Esophagus muscularis mucosa (tissue), 4 donors: ENCODE measurements at regions not wholly inside any gene's neighbourhood (a gene's known extent, or its start where the extent isn't known, plus 50 kb on each side); places are given as distances from the start of the nearest gene placed in this dataset.

ENCODE experiments used
- DNase-seq: peaks from one replicate; pipeline ENCODE4 v3.0.0-alpha.2; 2017; ENCODE audit errors: extremely low spot score
- H3K27ac ChIP-seq, 4 donors: fragments of 200-600 bp; sonication (generic); replicated peaks in 1 of 4; 1 replicate in 3 of 4; 2 replicates in 1 of 4; pipeline ENCODE4 v1.5.1; 2016 to 2019; ENCODE audit warnings: mild to moderate bottlenecking in 1 of 4
- H3K27me3 ChIP-seq, 4 donors: fragments of 200-600 bp; sonication (generic); one replicate each; pipeline versions ENCODE4 v1.5.1 to v1.6.0; 2016 to 2019
- H3K36me3 ChIP-seq, 4 donors: fragments of 200-600 bp; sonication (generic); one replicate each; pipeline ENCODE4 v1.5.1; 2016 to 2019
- H3K4me1 ChIP-seq, 4 donors: fragments of 200-600 bp; sonication (generic); one replicate each; pipeline ENCODE4 v1.5.1; 2016 to 2019
- H3K4me3 ChIP-seq, 4 donors: fragments of 200-600 bp; sonication (generic); 1 replicate in 2 of 4; 2 replicates in 2 of 4; pipeline ENCODE4 v1.5.1; 2016 to 2019; ENCODE audit warnings: mild to moderate bottlenecking in 4 of 4, moderate library complexity in 1 of 4
- H3K9me3 ChIP-seq, 4 donors: fragments of 200-600 bp; sonication (generic); 1 replicate in 3 of 4; 2 replicates in 1 of 4; pipeline ENCODE4 v1.5.1; 2016 to 2019
- CTCF ChIP-seq, 3 experiments: fragments of 200-600 bp in 2 of 3; fragments of 450-650 bp in 1 of 3; sonication (generic) in 2 of 3; IDR thresholded peaks; one replicate each; pipeline ENCODE4 v1.5.1; 2017 to 2019; ENCODE audit warnings: antibody characterized with exemption in 3 of 3, mild to moderate bottlenecking in 2 of 3, moderate library complexity in 1 of 3
- EP300 ChIP-seq: sonication (generic); formaldehyde crosslinking; IDR thresholded peaks from one replicate; pipeline ENCODE4 v1.6.1; 2017; ENCODE audit warnings: antibody characterized with exemption
- POLR2A ChIP-seq: fragments of 450-650 bp; IDR thresholded peaks from one replicate; pipeline ENCODE4 v1.6.1; 2017; ENCODE audit warnings: antibody characterized with exemption, moderate library complexity, mild to moderate bottlenecking, low read depth
- POLR2AphosphoS5 ChIP-seq, 2 donors: sonication (generic); formaldehyde crosslinking; IDR thresholded peaks; one replicate each; pipeline ENCODE4 v1.6.1; 2017; ENCODE audit warnings: antibody characterized with exemption in 2 of 2
- WGBS: methylation state at CpG from one replicate; pipeline ENCODE4 v1.1.5; 2018; 5-methylcytosine and 5-hydroxymethylcytosine counted together
- intact Hi-C: fragments of 100-400 bp; cut with DNase I; formaldehyde crosslinking; loops from one replicate; pipeline ENCODE4 v1.15.1; 2023

DNA sequence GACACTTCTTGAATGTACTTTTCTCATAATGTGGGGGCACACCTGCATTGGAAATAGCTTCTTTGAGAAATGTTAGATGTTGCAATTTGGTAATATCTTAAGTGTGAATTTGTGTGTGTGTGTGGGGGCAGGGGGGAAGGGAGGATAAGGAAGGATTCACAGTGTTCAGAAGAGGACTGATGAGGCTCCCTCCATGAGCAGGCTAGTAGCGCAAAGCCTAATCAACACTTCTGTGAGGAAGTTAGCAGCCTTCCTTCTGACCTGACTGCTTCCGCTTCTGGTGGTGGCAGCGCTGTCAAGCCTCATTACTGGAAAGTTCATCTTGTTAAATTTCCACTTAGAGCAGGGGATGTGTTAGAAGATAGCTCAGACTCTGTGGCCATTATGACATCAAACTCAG lies 295.4 kb upstream of the SPRED2 start:
- H3K36me3 ChIP-seq: no peaks in the 10 kb centered on the region
- WGBS: 87% methylated on average over 3 of the region's 3 CpGs

GRCh38 chr2:65727381-65727780 lies 295.0 kb upstream of the SPRED2 start:
- Histone ChIP-seq H3K27me3 (no peaks in the 10 kb centered on the region), H3K9me3 (no peaks in the 10 kb centered on the region), H3K27ac (no peak overlapping the region), H3K4me3 (no peak overlapping the region), H3K4me1 (peaks cover 0 to 6% (median under 1%) of the 10 kb centered on the region in 4 donors), H3K36me3 (no peaks in the 10 kb centered on the region)
- intact Hi-C loops: no loop called here
- DNase-seq: no peak
- TF ChIP-seq CTCF (IDR thresholded peaks at IDR 0.05): no peak
- no peak for TF ChIP-seq EP300
- no peak for TF ChIP-seq POLR2A
- TF ChIP-seq POLR2AphosphoS5 (IDR thresholded peaks at IDR 0.05): no peak
- WGBS: 74% methylated on average over 1 of the region's 1 CpG

More for the DNA sequence above, 295.4 kb upstream of the SPRED2 start:
- TF ChIP-seq CTCF (IDR thresholded peaks at IDR 0.05) (no peak), POLR2AphosphoS5 (IDR thresholded peaks at IDR 0.05) (no peak), EP300 (no peak), POLR2A (no peak)
- Histone ChIP-seq H3K27ac (no peak overlapping the region), H3K4me3 (no peak overlapping the region), H3K4me1 (peaks cover 0 to 1% (median 0%) of the 10 kb centered on the region in 4 donors), H3K9me3 (no peaks in the 10 kb centered on the region), H3K27me3 (no peaks in the 10 kb centered on the region)
- intact Hi-C loops: no loop called here
- no peak for DNase-seq

DNA sequence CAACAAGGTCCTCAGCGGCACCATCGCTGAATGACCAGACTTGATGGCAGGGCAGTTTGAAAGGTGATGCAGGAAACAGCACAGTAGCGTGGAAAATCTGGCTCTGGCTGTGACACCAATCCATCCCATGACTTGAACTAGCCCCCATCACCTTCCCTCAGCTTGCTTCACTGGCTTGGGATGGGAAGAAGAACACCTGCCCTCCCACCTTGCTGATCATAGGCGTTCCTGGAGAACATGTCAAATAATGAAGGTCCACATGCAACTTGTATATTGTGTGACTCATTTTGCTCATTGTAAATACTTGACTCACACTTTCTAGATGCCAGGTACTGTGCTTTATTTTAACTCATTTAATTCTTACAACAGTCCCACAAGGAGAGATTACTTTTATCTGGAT lies 292.4 kb upstream of the SPRED2 start:
- H3K9me3 ChIP-seq: no peaks in the 10 kb centered on the region
- no peak overlapping the region for H3K27ac ChIP-seq
- WGBS: 97% methylated on average over 4 of the region's 4 CpGs
- H3K4me1 ChIP-seq: peaks cover 0 to 12% (median 5%) of the 10 kb centered on the region in 4 donors
- no peak overlapping the region for H3K4me3 ChIP-seq
- no peak for DNase-seq
- H3K27me3 ChIP-seq: no peaks in the 10 kb centered on the region
- H3K36me3 ChIP-seq: no peaks in the 10 kb centered on the region
- intact Hi-C loops: no loop called here
- TF ChIP-seq POLR2AphosphoS5 (IDR thresholded peaks at IDR 0.05) (no peak), CTCF (IDR thresholded peaks at IDR 0.05) (no peak), POLR2A (no peak), EP300 (no peak)

DNA sequence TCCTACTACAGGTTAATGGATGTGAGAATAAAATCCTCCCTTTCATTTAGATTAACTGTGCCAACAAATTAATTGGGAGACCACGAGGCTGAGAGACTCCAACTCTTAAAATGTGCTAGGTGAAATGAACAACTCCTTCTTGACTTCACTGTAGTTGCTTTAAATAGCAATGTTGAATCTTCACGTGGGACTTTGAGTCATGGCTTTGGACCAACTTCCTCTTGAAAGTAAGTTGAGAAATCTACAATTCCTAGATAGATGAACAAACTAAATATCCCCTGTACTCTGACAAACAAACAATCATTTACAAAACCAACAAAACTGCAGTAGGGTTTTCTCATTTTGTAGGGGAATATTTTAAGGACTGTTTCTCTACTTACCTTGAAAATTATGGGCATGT lies 291.9 kb upstream of the SPRED2 start:
- 25% methylated on average over 2 of the region's 2 CpGs for WGBS
- TF ChIP-seq CTCF (IDR thresholded peaks at IDR 0.05) (no peak), EP300 (no peak), POLR2A (no peak), POLR2AphosphoS5 (IDR thresholded peaks at IDR 0.05) (no peak)
- intact Hi-C loops: no loop called here

DNA sequence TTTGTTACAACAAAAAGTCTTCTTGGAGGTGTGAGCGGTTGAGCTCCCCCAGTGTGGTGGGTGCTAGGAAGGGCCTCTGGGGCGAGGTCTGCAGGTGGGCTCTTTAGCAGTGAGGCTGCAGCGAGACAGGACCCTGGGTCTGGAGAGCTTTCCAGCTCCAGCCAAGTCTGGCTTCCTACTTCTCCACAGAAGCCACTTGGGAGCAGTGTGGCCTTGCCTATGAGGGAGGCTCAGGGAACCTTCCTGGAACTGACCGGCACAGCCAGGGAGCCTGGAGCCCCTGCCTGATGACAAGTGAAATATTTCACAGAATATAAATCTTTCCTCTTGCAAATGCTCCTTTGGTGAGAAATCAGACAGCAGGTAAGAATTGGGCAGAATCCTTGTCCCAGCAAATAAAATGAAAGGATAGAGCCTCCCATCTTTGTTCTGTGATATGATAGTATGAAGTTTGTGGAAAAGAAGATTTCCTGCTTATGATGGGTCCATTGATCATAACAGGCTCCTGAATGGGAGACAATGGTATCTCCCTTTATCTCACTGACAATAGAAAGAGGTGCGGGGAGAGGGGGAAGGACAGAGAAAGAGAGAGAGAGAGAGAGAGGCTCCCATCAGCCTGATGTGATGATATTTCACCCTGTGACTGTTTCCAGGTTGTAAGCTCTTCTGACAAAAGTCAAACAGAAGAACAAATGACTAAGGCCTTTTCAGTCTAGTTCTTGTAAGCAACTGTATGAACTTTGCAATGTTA lies 289.8 kb upstream of the SPRED2 start:
- DNase-seq: peak; percentile 88
- Histone ChIP-seq H3K36me3 (no peaks in the 10 kb centered on the region), H3K27me3 (no peaks in the 10 kb centered on the region), H3K9me3 (no peaks in the 10 kb centered on the region), H3K4me3 (no peak overlapping the region), H3K4me1 (peaks cover 0 to 12% (median 5%) of the 10 kb centered on the region in 4 donors), H3K27ac (no peak overlapping the region)
- intact Hi-C loops: no loop called here
- TF ChIP-seq CTCF (IDR thresholded peaks at IDR 0.05): peak in 2 of 3 experiments; percentile 39 to 48
- no peak for TF ChIP-seq POLR2AphosphoS5 (IDR thresholded peaks at IDR 0.05)
- TF ChIP-seq POLR2A: no peak
- no peak for TF ChIP-seq EP300
- WGBS: 70% methylated on average over 4 of the region's 5 CpGs

More for the DNA sequence above, 291.9 kb upstream of the SPRED2 start:
- Histone ChIP-seq H3K27me3 (no peaks in the 10 kb centered on the region), H3K4me3 (no peak overlapping the region), H3K36me3 (no peaks in the 10 kb centered on the region), H3K4me1 (peaks cover 0 to 12% (median 5%) of the 10 kb centered on the region in 4 donors), H3K9me3 (no peaks in the 10 kb centered on the region), H3K27ac (no peak overlapping the region)
- no peak for DNase-seq
